NCI-H1105 (cell line): ENCODE measurements at regions not wholly inside any gene's neighbourhood (a gene's known extent, or its start where the extent isn't known, plus 50 kb on each side); places are given as distances from the start of the nearest gene placed in this dataset.
A peak's percentile ranks its signal among the peaks of the same experiment; 100 is the strongest.

Source experiments
- DNase-seq: peaks from one replicate; lab custom pipeline; 2025; lab: John Stamatoyannopoulos, UW

DNA sequence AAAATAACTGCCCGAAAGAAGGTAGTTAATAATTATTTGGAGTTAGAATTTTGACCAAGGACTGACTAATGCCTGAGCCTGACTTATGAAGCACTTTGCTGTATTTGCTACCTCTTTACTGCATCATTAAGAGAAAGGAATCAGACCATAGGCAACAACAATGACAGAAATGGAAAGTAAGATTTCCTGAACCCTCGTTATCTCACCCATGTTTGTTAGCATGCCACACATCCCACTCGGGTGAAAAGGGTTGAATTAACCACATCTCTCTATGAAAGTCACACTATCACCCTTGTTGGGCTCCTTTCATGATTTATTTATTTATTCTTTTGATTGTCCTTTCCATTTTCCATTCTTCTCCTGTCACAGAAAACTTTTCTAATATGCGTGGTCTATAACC, 59.6 kb downstream of the OLIG3 start:
- DNase-seq = no peak

DNA sequence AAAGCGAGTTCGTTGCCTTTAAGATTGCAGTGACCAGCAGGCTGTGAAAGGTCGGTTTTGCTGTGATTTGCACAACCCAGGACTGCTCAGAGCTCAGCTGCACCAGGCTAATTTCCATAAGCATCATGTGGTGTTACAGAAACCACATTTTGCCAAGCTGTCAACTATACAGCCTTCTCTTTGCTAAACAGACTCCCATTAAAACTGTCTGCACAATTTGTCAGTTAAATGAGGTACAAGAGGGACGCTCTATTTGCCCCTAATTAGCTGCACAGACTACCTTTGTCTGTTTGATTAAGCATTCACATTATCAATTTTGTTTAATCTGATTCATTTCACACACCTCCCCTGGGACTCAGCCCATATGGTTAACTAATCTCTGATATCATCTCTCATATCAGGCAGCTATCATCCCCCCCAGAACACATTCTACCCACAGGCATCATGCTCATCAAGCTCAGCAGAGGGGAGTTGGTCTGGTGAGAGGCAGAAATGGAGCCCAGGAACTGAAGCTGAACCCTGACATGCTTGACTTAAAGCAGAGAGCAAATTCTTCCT, 62.1 kb downstream of the OLIG3 start:
- DNase-seq = no peak

DNA sequence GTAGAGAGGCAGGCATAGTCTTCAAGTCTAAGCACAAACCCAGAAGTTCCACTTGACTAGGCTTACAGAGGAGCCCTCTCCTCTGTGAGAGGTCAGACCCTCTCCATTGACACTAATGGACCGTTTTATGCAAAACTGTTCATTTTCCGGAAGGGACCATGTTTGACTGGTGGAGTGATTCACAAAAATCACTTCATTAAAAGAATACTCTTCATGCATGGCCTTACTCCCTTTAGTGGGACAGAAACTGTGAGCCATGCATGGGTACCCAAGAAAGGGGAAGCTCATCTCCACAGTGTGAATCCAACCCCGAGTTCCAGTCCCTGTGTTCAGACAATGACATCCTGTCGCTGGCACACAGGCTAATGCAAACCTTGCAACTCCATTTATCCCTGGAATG, 63.2 kb downstream of the OLIG3 start:
- DNase-seq = no peak

DNA sequence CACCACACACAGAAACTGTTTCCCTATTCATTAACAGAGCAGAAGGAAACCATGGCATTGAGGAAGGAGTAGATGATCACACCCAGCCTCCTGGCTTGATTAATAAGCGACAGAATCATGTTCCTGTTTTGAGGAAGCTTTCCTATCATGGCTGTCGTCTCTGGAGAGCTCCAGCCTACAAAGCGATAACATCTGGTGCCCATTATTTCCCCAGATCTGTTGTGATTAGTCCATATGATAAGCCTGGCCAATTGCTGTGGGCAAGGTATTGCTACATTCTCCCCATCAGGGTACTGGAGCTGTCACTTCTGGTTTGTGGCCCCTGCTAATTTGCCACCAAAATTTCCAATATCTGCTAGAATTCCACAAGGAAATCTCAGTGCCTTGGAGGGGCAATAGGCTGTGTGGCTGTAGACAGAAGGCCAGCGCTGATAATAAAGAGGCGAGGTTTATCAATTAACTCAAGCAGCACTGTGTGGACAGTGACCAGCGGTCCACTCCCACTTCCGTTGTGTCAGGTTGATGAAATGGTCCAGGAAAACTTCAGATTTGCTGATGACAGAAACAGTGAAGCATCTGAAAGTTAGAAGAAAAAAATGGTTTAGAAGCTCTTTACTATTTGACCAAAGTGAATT, 66.4 kb downstream of the OLIG3 start:
- no peak for DNase-seq

DNA sequence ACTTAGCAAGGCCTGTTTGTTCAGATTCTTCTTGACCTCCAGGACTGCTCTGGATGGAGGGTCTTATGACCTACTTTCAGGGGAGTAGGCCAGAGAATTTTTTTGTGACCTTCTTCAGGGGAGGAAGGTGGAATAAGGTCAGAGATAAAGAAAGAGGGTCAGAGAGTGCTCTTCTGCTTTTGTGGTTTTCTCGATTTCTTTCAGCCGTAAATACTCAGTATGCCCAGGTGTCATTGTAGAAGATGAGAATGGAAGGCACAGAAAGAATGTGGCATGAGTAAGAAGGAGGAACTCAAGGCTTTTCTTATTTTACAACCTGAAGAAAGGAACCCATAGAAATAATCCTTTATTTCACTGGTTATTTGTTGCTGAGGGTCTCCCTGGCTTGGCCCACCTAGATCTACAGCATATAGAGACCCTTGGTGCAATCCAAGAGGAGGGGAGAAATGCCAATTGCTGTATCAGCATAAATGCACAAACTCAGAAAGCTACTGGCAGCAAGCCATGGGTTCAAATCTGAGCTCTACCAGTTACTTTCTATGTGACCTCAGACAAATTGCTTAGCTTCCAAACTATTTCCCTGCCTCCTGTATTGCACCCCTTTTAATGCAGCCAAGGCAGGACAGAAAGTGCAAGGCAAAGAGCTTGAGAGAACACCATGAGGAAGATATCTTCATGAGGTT, 68.0 kb downstream of the OLIG3 start:
- DNase-seq = no peak

DNA sequence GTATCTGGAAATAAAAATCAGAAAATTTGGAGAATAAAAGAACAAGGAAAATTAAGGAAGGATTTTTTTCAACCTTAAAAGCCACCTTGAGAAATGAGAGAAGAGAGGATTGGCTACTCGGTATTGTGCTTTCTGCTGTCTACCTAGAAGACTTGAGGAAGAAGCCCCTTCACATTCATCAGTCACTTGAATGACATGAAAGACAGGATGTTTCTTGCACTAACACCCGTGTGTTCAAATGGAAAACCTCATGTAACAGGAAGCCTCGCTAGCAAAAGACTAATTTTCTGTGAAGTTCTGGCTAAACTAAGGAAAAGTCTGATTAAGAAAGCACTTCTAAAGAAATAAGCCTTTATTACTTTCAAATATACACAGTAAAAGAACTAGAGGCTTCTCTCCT, 69.9 kb downstream of the OLIG3 start:
- DNase-seq = no peak

DNA sequence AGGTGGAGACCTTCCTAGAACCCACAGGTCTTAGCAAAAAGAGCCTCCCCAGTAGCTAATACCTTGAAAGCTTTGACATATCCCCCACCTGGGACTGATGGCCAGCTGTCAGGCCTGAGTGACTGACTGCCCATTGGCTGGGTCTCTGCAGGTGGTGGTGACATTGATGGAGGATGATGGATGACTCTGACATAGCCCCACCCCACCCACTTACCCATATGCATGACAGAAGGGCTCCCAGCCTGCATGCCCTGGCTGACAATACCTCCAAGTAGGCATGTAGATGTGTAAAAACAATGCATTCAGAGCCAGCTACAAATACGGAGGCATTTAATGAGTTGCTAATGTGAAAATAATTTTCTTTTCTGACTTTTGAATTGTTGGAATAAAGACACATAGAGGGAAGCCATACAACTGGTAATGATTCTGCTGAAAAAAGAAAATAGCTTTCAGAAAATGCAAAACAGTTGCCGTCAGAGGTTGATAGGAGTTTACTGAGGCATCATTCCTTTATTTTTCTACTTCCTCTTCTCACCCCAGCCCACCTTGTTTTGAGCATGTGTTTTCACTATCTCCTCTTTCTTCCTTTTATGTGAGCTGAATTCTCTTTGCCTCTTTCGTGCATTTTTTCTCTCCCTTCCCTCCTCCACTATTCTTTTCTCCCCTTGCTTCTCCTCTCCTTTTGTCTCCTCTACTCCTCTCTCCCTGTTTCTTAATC, 70.6 kb downstream of the OLIG3 start:
- no peak for DNase-seq

DNA sequence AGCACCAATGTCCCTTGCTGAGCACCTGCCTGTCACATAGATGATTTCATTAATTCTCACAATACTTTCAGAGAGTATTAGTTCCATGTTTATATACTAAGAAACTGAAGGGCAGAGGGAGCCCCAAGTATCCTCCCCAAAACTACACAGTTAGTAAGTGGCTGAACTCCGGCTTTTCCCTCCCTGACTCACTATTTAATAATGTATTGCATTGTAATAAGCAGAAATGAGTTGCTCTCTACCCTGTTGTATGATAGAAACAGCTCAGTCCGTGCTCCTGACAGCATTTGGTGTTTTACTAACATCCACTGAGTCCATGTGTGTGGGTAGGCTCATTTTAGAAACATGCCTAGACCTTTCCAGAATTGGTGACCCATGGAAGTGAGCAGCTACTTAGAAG, 76.8 kb downstream of the OLIG3 start:
- no peak for DNase-seq

DNA sequence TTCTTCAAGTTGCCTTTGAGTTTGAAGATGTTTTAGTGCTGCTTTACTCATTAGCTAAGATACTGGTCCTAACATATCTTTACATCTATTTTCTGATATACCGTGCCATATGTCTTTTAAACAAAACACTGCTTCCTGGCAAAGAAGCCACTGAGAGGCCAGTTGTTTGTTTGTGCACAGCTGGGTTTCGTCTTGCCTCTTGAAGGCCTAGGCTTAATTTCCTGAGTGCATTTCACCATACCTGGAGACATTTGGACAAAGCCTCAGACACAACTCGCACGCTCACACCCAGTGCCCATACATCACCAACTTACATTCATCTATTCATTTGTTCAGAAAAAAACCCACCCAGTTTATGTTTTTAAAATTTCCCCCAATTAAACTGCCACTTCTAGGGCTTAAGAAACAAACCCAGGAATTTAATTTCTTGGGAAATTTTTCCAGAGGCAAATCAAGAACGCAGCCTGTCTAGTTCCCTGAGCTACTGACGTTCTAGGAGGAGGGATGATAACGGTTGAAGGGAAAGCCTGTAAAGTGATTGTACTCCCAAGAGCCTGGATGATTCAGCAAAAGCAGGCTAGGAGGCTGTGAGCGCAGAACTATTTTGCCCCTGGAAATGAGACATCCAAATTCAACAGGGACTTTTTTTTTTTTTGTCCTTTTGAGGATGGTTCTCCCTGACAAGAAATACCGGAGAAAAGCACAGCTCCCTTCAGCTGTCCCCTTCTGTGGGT, 77.7 kb downstream of the OLIG3 start:
- DNase-seq = no peak

DNA sequence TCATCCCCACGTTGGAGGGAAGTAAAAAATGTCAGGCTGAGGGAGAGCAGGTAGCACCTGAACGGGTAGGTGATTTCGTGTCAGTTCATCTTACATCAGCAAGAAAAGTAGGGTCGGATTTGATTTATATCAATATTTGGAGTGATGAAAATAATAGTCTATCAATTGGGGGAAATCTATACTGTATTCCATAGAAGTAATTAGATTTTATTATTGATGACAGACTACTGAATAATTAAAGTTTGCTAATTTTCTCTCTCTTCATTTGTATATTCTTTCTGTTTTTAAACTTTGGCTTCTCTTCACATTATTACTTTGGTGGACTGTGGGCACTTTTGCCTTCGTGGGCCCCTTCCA, 78.4 kb downstream of the OLIG3 start:
- DNase-seq = no peak

DNA sequence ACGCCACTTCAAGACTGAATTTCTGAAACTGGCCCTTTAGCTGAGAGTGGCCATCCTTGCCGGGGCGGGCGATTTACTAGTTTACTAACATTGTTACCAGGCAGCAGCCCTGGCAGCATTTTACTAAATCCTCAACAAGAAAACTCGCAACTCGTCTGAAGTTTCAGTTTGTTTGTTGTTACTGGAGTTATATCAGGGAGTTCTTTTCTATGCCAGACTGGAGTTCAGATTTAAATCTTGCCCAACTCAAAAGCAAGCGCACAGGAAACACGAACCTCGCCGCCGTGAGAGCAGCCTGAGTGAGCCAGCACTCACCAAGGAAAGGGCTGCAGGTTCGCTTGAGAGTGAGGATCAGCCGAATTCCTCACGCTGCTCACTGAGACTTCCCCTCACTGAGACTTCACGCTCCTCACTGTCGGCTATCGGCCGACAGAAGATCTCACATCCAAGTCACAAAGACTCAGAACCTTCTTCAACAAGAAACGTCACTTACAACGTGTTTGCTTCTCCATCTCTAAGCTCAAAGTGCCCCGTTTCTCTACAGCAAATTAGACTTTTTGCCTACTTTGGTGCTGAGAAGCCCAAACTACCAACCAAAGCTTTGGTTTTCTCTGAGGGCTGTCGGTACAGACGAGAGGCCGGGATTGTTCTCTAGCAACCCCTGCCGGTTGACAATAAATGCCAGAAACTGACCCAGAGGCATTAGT, 78.9 kb downstream of the OLIG3 start:
- no peak for DNase-seq

DNA sequence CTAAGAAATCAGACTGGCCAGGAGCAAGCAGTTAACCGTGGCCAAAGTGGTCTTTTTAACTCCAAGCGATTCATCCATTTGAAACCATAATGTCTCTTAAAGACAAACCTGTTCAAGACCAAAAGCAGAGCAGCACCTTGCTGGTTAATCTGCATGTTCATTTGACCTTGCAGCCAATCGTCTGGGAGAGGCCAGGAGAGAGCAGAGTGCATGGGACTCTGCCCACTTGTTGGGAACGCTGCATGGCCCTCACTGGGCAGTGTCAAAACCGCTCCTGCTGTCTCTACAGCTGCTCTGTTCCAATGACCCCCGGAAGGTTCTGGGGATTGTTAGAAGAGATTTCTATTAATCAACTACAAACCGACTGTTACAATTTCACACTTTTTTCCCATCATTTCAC, 79.6 kb downstream of the OLIG3 start:
- DNase-seq = no peak

DNA sequence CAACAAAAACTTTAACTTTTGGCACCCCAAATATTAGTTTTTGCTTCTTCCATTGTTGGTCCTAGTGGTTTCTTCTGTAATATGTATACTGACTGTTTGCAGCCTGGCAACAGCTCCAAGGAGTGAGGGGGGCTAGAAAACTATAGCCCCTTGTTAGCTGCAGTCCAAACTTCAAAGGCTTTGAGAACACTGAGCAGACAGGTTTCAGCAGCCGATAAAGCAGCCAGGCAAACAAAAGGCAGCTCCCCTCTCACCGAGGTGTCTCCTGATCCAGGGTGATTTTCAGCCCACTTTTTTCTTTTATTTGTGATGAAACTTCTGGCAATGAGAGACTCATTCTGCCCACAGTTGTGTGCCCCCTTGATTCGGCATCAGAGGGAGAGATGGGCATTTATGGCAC, 80.7 kb downstream of the OLIG3 start:
- peak; percentile 62 for DNase-seq

DNA sequence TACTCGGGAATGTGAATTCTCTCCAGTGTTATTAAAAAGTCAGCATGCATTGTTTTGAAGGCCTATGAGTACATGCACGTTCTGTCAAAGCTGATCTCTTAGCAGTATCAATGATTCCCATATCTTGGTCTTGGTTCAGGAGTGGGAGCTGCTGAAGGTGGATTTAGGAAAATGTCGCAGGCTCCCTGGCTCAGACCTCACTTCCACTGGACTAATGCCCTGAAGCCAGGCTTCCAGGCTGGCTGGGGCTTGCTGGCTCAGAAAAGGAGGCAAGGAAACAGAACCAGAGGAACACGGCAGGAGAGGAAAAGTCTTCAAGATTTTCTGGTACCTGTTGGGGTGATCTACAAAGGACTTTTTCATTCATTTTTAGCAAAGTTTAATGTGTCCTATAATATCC, 81.6 kb downstream of the OLIG3 start:
- DNase-seq = no peak

DNA sequence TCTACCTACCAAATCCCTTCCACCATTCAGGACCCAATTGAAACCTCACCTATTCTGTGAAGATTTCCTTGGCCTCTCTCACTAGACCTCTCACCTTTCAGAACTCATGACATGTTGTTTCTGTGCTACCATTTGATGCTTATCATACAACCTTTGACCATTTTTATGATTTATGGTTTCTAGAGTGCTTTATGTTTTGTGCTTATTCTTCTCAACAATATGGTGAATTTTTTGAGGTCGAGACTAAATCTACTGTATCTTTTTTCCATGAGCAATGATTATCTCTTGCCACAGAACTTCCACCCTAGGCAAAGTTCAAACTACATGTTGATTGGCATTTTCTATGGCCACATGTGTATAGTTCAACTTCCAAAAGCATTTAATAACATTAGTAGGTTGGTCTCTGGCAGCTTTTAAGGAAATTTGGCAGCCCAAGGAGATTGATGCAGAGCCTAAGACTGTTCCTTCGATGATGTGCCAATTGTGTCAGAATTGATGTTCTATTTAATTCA, 84.9 kb downstream of the OLIG3 start:
- no peak for DNase-seq

DNA sequence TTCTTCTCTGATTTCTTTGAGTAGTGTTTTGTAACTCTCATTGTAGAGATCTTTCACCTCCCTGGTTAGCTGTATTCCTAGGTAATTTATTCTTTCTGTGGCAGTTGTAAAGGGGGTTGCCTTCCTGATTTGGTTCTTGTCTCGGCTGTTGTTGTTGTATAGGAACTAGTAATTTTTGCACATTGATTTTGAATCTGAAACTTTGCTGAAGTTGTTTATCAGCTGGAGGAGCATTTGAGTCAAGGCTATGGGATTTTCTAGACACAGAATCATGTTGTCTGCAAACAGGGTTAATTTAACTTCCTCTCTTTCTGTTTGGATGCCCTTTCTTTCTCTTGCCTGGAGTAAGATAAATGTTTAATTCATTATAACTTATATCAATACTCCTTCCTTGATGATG, 86.4 kb downstream of the OLIG3 start:
- DNase-seq = no peak

DNA sequence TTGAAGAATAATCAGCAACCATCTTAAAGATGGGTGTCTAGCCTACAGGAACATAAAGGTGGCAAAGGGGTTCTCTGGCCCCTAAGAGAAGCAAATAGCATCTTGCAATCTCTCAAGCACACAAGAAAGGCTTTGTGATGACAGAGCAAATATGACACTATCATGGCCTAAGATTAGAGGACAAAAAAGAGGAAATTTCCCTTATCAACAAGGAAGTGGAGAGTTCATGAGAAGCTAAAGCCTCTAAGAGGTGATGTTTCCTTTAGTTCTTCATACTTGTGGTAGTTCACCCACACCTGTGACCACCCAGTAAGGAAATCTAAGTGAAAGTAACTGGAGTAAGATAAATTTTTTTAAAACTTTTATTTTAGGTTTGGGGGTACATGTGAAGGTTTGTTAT, 88.4 kb downstream of the OLIG3 start:
- no peak for DNase-seq

DNA sequence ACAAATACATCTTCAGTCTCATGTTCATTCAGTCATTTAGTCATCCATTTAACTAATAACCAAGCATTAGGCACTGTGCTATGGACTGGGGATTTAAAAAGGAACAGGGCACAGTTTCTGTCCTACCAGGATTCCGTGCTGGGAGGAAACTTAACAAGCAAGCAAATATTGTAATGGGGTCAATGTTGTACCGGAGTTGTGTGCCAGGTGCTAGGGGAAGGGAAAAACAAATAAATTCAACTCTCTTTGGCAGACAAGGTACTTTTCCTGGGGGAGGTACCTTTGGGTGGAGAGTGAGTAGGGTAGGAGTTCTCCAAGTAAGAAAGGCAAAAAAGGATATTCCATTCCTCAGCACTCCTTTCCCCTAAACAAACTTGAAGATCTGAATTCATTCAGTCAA, 90.3 kb downstream of the OLIG3 start:
- DNase-seq = peak; percentile 3

DNA sequence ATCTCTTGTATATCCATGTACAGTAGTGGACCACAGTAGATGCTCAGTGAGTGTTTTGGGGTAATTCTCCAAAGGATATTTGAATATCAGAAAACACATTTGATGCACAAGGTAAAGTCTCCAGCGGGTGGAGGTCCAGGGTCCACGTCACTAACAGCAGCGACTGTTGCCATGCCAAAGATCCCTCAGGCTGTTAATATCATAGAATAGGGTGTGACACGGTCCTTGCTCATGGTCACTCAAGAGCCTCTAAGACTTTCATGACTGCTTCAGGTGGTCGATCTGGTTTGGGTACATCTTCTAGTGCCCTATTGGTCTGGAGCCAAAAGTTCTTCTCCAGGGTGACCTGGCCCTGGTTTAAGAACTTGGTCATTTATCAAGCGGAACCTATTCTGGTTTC, 90.8 kb downstream of the OLIG3 start:
- DNase-seq = no peak

DNA sequence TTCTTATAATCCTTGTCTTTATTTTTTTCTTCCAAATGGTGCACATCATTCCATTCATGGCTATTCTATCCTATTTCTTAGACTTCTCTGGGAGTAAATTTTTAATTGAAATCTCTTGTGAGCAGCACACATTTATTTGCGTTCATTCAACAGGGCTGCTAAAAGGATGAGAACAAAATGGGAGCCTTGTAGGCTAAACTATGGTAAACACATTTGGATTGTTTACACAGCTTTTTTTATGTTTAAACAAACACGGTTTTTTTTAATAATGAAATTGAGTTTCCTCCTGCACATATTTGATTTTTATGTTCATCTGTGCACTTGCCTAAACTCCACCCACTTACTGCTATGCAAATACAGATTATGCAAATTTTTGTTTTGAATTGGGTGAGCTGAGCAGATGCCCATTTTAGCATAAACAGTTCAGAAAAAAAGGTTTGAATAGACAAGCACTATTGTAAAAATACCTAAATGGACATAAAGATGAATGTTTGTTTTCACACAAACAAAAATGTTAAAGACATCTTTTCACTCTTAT, 92.0 kb downstream of the OLIG3 start:
- DNase-seq = peak; percentile 39

DNA sequence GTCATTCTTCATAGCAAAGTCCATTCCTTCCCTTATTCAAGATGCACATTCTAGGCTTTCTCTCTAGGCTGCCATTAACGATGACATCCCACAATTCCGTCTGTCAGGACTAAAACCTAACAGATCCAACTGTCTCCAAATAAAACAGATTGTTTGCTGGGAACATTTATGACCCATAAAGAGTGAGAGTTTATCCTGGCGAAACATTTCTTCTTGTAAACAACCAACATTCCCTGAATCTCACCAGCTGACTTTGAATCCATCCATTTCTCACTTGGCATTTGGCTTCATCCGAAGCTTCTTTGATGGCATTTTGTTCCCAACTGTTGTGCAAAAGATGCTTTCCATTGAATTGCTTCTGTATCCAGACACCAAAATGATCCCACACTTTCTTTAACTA, 93.1 kb downstream of the OLIG3 start:
- no peak for DNase-seq
